ENCODE measurements at regions not wholly inside any gene's neighbourhood (a gene's known extent, or its start where the extent isn't known, plus 50 kb on each side); places are given as distances from the start of the nearest gene placed in this dataset.

DNA sequence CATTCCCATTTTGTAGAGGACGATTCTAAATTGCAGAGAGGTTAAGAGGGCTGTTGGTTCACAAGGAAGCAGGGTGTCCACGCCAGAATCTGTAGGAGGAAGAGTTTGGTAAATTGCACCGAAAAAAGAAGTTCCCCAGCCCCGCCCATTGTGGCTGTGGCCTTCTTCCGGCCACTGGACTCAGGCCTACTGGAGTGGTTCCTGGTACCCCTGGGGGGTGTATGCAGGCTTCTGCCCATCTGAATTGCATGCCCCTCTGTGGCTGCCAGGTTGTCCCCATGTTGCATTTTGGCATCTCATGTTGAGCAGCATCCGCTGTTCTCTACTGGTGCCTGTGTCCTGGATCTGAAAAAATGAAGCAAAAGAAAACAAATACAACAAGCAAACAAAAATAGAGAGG is 234.2 kb downstream of the WDR11 start:
- Mint-ChIP-seq H3K4me3 (no peak overlapping the region), H3K27ac (peak overlapping the region in 1 of 3 experiments; percentile 26), H3K36me3 (ENCODE audit: low read depth) (no peaks in the 10 kb centered on the region), H3K27me3 (ENCODE audit: low read depth) (peaks cover 65% of the 10 kb centered on the region), H3K9me3 (no peaks in the 10 kb centered on the region), H3K4me1 (peaks cover 18% of the 10 kb centered on the region)
- TF ChIP-seq, protein P1, sequence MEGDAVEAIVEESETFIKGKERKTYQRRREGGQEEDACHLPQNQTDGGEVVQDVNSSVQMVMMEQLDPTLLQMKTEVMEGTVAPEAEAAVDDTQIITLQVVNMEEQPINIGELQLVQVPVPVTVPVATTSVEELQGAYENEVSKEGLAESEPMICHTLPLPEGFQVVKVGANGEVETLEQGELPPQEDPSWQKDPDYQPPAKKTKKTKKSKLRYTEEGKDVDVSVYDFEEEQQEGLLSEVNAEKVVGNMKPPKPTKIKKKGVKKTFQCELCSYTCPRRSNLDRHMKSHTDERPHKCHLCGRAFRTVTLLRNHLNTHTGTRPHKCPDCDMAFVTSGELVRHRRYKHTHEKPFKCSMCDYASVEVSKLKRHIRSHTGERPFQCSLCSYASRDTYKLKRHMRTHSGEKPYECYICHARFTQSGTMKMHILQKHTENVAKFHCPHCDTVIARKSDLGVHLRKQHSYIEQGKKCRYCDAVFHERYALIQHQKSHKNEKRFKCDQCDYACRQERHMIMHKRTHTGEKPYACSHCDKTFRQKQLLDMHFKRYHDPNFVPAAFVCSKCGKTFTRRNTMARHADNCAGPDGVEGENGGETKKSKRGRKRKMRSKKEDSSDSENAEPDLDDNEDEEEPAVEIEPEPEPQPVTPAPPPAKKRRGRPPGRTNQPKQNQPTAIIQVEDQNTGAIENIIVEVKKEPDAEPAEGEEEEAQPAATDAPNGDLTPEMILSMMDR (IDR thresholded peaks at IDR 0.05; ENCODE audit: unreplicated experiment in 3 of 3): no peak

DNA sequence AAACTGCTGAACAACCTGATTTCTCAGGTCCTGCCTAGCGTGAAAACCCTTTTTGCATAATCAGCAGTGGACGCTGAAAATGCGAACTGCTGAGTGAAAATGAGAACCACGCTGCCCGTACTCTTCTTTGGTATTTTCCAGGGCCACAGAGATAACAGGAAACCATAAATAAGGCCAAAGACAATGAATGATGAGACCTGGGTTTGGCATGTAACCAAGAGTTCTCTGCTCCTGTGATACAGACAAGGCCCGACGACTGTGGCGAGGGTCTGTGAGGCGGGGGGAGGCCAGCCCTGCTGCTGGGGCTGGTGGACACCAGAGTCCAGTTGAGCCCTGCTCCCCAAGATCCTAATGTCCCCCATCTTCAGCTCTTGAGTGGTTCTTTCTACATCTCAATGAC is 236.0 kb downstream of the WDR11 start:
- Mint-ChIP-seq H3K27ac (peak overlapping the region; percentile 3 to 52 (median 6)), H3K27me3 (ENCODE audit: low read depth) (peaks cover 58% of the 10 kb centered on the region)

DNA sequence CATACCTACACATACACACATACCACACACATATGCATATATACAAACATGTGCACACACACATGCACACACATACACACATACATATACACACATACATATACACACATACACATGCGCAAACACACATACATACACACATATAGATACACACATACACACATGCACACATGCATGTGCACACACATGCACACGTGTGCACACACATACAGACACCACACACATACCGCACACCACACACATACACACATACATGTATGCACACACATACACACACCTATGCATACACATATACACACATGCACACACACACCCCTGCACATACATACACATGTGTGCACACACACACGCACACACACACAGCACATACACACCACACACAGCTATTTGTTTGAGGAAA is 236.5 kb downstream of the WDR11 start:
- Mint-ChIP-seq H3K4me1 (peaks cover 20% of the 10 kb centered on the region), H3K27ac (peak overlapping the region in 2 of 3 experiments; percentile 3 to 52), H3K27me3 (ENCODE audit: low read depth) (peaks cover 58% of the 10 kb centered on the region), H3K9me3 (no peaks in the 10 kb centered on the region), H3K36me3 (ENCODE audit: low read depth) (no peaks in the 10 kb centered on the region), H3K4me3 (peak overlapping the region in 1 of 3 experiments; percentile 27)
- TF ChIP-seq, protein P1 (IDR thresholded peaks at IDR 0.05; ENCODE audit: unreplicated experiment in 3 of 3): no peak

More for the DNA sequence above, 236.0 kb downstream of the WDR11 start:
- no peak overlapping the region for H3K4me3 Mint-ChIP-seq
- no peaks in the 10 kb centered on the region for H3K36me3 Mint-ChIP-seq (ENCODE audit: low read depth)
- H3K4me1 Mint-ChIP-seq: peaks cover 15% of the 10 kb centered on the region
- TF ChIP-seq, protein P1 (IDR thresholded peaks at IDR 0.05; ENCODE audit: unreplicated experiment in 3 of 3): no peak
- H3K9me3 Mint-ChIP-seq: no peaks in the 10 kb centered on the region

DNA sequence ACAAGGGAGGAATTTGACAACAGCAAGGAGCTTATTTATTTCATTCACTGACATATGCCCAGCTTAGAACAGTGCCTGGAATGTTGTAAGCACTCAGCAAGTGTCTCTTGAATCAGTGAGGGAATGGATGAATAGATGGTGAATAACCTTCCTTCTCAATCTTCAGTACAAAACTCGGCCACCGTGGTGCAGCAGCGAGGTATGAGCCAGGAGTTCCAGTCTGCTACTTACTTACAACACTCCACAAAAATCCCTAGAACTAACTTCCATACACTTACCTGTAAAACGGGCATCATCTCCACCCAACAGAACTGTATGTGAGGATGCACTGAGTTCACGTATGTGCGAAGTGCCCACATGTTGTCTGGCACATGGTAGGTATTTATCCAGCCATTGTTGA is 237.4 kb downstream of the WDR11 start:
- Mint-ChIP-seq H3K9me3 (no peaks in the 10 kb centered on the region), H3K27me3 (ENCODE audit: low read depth) (peaks cover 50% of the 10 kb centered on the region), H3K4me1 (peaks cover 22% of the 10 kb centered on the region), H3K36me3 (ENCODE audit: low read depth) (no peaks in the 10 kb centered on the region), H3K27ac (peak overlapping the region in 2 of 3 experiments; percentile 5 to 31), H3K4me3 (no peak overlapping the region)
- TF ChIP-seq, protein P1 (IDR thresholded peaks at IDR 0.05; ENCODE audit: unreplicated experiment in 3 of 3): peak; percentile 34 to 46 (median 43)

DNA sequence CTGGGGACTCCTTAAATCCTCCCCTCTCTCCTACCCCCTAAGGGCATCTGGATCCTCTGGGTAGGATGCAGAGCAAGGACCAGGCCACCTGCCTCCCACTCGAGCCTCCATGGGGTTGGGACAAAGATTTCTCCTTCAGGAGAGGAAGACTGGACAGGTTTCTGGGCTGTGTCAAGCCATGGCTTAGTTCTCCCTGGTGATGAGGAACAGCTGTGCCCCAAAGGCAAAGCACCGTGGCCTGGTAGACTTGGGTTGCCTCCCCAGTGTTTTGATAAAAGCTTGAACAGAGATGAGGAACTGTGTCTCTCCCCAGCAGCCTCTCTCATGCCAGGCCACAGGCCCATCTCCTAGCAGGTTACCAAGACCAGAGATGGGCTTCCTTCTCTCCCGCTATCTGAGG is 238.3 kb downstream of the WDR11 start:
- H3K27ac Mint-ChIP-seq: no peak overlapping the region
- H3K9me3 Mint-ChIP-seq: no peaks in the 10 kb centered on the region
- H3K4me3 Mint-ChIP-seq: no peak overlapping the region
- peaks cover 42% of the 10 kb centered on the region for H3K27me3 Mint-ChIP-seq (ENCODE audit: low read depth)
- TF ChIP-seq, protein P1 (IDR thresholded peaks at IDR 0.05; ENCODE audit: unreplicated experiment in 3 of 3): no peak
- H3K4me1 Mint-ChIP-seq: peaks cover 22% of the 10 kb centered on the region
- no peaks in the 10 kb centered on the region for H3K36me3 Mint-ChIP-seq (ENCODE audit: low read depth)

DNA sequence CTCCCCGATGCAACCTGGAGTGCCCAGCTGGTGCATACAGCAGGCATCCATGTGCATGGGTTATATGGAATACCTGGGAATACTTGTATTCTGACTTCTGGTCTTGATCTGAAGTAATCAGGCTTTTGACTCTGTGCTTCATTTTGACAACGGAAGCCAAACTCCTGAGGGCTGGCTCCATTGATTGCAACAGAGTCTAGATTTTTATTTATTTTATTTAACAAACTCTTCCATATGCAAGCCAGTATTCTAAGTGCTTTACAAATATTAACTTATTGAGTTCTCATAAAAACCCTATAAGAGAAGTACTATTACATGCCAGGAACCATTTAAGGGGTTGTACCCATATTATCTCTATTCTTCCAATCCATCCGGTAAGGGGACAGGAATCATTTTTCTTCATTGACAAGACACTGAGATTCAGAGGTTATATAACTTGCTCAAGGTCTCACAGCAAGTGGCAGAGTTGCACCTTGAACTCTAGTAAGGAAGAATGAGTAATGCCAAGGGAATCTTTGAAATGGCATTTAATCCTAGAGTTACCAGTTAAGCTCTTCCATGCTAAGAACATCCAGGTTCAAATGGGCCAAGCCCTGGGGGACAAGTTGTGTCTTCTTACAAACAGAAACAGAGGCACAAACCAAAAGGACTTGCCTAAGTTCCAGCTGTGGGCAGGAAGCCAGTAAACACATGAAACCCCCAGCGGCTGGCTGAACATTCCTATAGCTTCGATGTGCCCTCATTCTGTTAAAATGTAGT is 241.0 kb downstream of the WDR11 start:
- Mint-ChIP-seq H3K27ac (peak overlapping the region; percentile 29 to 62 (median 53)), H3K4me1 (peaks cover 32% of the 10 kb centered on the region), H3K9me3 (peaks cover 3% of the 10 kb centered on the region), H3K4me3 (no peak overlapping the region), H3K27me3 (ENCODE audit: low read depth) (peaks cover 23% of the 10 kb centered on the region), H3K36me3 (ENCODE audit: low read depth) (no peaks in the 10 kb centered on the region)
- TF ChIP-seq, protein P1 (IDR thresholded peaks at IDR 0.05; ENCODE audit: unreplicated experiment in 3 of 3): no peak

Measured in nephron (organoid).